ENCODE measurements at regions not wholly inside any gene's neighbourhood (a gene's known extent, or its start where the extent isn't known, plus 50 kb on each side); places are given as distances from the start of the nearest gene placed in this dataset.

DNA sequence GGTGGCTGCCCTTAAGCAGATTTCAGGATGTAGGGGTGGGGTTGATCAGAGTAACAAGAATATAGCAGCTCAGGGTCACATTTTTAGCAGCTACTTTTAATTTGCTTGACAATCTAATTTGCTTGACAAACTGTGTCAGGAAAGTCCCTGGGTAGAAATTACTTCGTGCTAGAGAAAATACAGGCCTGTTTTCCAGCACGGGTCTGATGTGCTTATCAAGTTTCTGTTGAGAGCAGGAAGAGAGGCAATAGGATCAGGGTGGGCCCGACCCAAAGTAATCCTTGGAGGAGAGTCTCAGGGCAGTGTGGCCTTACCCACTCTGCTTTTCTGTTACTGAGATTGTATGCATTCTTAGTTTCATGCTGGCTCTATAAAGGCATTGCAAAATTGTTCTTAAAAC is 221.5 kb downstream of the TSN start:
- H3K9me3 ChIP-seq, result no peaks in the 10 kb centered on the region
- no peak overlapping the region for H3K27ac ChIP-seq
- no peak overlapping the region for H3K4me3 ChIP-seq
- DNase-seq, result no peak
- no peaks in the 10 kb centered on the region for H3K4me1 ChIP-seq
- TF ChIP-seq, protein P1, sequence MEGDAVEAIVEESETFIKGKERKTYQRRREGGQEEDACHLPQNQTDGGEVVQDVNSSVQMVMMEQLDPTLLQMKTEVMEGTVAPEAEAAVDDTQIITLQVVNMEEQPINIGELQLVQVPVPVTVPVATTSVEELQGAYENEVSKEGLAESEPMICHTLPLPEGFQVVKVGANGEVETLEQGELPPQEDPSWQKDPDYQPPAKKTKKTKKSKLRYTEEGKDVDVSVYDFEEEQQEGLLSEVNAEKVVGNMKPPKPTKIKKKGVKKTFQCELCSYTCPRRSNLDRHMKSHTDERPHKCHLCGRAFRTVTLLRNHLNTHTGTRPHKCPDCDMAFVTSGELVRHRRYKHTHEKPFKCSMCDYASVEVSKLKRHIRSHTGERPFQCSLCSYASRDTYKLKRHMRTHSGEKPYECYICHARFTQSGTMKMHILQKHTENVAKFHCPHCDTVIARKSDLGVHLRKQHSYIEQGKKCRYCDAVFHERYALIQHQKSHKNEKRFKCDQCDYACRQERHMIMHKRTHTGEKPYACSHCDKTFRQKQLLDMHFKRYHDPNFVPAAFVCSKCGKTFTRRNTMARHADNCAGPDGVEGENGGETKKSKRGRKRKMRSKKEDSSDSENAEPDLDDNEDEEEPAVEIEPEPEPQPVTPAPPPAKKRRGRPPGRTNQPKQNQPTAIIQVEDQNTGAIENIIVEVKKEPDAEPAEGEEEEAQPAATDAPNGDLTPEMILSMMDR (IDR thresholded peaks at IDR 0.05), result no peak
- no peak for TF ChIP-seq POLR2A (IDR thresholded peaks at IDR 0.05)
- H3K36me3 ChIP-seq, result no peaks in the 10 kb centered on the region
- no peaks in the 10 kb centered on the region for H3K27me3 ChIP-seq

DNA sequence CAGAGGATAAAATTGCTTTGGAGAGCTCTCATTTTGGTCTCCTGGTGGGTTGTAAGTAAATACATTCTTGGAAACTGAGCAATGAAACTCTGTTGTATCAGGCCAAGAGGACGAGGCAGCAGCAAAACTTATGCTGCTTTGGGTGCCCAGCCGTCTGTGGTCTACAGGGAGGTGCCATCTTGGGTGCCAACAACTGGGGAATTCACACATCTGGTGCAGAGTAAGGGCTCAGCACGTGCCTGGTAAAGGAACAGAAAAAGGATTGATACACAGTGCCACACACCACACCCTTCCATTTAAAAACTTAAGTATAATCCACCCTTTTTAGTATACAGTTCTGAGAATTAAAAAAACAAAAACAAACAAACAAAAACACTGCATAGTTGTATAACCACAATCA is 221.9 kb downstream of the TSN start:
- no peak overlapping the region for H3K27ac ChIP-seq
- H3K4me1 ChIP-seq, result no peaks in the 10 kb centered on the region
- no peaks in the 10 kb centered on the region for H3K36me3 ChIP-seq
- no peaks in the 10 kb centered on the region for H3K9me3 ChIP-seq
- no peaks in the 10 kb centered on the region for H3K27me3 ChIP-seq
- H3K4me3 ChIP-seq, result no peak overlapping the region
- no peak for DNase-seq
- TF ChIP-seq, protein P1 (IDR thresholded peaks at IDR 0.05), result no peak
- TF ChIP-seq POLR2A (IDR thresholded peaks at IDR 0.05), result no peak

DNA sequence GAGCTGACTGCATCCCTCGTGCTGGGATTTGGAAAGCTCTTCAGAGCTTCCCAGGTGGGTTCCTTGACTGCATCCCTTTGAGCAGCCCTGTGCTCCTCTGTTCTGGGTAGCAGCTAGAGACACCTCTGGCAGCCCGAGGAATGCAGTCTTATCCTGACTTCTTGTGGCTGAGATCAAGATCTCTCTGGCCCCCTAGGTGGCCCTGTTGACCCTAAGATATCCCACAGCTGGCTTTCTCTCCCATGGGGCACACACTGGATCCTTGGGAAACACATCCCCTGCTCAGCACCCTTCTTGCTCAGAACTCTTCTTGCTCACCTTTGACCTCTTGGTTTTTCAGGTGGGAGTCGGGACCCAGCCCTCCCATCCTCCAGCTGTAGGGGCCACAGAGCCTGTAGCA is 237.2 kb downstream of the TSN start:
- H3K4me1 ChIP-seq, result no peaks in the 10 kb centered on the region
- no peaks in the 10 kb centered on the region for H3K9me3 ChIP-seq
- DNase-seq, result no peak
- no peak overlapping the region for H3K4me3 ChIP-seq
- H3K36me3 ChIP-seq, result no peaks in the 10 kb centered on the region
- no peak overlapping the region for H3K27ac ChIP-seq
- H3K27me3 ChIP-seq, result no peaks in the 10 kb centered on the region
- TF ChIP-seq POLR2A (IDR thresholded peaks at IDR 0.05), result no peak
- TF ChIP-seq, protein P1 (IDR thresholded peaks at IDR 0.05), result no peak

DNA sequence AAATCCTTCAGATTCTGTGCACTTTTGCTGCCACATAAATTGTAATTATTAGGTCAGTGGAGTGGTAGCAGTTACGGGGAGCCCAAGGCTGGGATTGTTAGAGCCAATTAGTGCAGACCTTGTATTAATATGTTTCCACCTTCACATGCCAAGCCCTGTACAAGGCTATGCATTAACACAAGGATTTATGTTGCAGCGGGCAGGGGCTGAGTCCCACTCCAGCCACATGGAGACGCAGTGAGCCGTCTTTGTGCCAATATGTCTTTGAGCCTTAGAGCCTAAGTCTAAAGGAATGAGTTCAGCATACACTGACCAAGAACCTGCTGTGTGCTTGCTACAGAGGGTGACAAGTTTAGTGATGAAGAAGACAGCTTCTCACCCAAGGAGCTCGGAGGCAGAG is 238.2 kb downstream of the TSN start:
- Histone ChIP-seq H3K36me3 (no peaks in the 10 kb centered on the region), H3K4me3 (no peak overlapping the region)
- no peak for DNase-seq

DNA sequence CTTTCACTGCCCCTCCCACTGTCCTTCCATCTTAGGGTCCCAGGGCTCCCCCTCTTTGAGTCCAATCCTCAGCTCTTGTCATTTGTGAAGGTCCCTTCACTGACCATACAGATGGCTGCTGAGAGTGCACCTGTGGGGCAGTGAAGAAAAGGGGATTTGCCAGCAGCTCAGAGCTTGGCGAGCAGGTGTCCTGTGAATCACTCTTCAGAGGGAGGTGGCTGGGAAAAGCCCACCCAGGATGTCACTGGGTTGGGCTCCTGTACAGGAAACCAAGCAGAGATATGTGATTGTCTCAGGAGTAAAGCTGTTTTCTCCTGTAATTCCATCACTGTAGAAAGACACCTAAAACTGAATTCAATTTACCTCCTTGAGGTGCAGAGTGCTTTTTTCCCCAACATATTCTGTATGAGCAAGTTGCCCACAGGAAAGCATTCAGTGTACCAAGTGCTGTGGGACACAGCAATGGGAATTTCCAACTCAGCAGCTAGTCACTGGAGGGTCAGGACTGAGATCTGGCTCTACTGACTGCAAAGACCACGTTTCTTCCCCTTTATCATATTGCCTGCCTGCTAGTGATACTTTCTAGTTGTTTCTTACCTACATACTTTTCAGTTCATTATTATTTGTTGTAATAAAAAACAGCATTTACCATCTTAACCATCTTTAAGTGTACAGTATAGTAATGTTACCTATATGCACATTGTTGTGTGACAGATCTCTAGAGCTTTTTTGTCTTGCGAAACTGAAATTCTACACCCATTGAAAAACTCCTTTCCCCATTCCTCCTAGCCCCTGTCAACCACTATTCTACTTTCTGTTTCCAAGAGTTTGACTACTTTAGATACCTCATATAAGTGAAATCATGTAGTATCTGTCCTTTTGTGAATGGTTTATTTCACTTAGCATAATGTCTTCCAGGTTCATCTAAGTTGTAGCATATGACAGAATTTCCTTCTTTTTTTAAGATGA is 239.1 kb downstream of the TSN start:
- Histone ChIP-seq H3K4me3 (no peak overlapping the region), H3K36me3 (no peaks in the 10 kb centered on the region), H3K27ac (no peak overlapping the region), H3K9me3 (no peaks in the 10 kb centered on the region), H3K27me3 (no peaks in the 10 kb centered on the region), H3K4me1 (no peaks in the 10 kb centered on the region)
- TF ChIP-seq, protein P1 (IDR thresholded peaks at IDR 0.05), result no peak
- no peak for TF ChIP-seq POLR2A (IDR thresholded peaks at IDR 0.05)
- no peak for DNase-seq

More for the DNA sequence above, 238.2 kb downstream of the TSN start:
- Histone ChIP-seq H3K9me3 (no peaks in the 10 kb centered on the region), H3K27ac (no peak overlapping the region), H3K27me3 (no peaks in the 10 kb centered on the region), H3K4me1 (no peaks in the 10 kb centered on the region)
- TF ChIP-seq, protein P1 (IDR thresholded peaks at IDR 0.05), result no peak
- no peak for TF ChIP-seq POLR2A (IDR thresholded peaks at IDR 0.05)

Data from Peyer's patch (tissue), 4 donors.